GM12891 (cell line): ENCODE measurements at regions not wholly inside any gene's neighbourhood (a gene's known extent, or its start where the extent isn't known, plus 50 kb on each side); places are given as distances from the start of the nearest gene placed in this dataset.

Experiments
- PAX5 ChIP-seq: IDR thresholded peaks from 2 replicates; pipeline ENCODE4 v1.6.1; 2011; ENCODE audit warnings: low read length, moderate library complexity, mild to moderate bottlenecking; ENCODE audit not compliant: insufficient read depth, severe bottlenecking
- POLR2A ChIP-seq: IDR thresholded peaks from 2 replicates; pipeline ENCODE4 v1.6.1; 2011; ENCODE audit warnings: low read depth, low read length, control low read depth
- POLR2AphosphoS5 ChIP-seq: IDR thresholded peaks from 2 replicates; pipeline ENCODE4 v1.6.1; 2011; ENCODE audit warnings: low read depth, low read length, control low read depth
- POU2F2 ChIP-seq: IDR thresholded peaks from 2 replicates; pipeline ENCODE4 v1.6.1; 2011; ENCODE audit warnings: low read depth, mild to moderate bottlenecking, control low read depth, low read length, moderate library complexity
- SPI1 ChIP-seq: IDR thresholded peaks from 2 replicates; pipeline ENCODE4 v1.6.1; 2011; ENCODE audit warnings: low read depth, low read length, control low read depth
- TAF1 ChIP-seq: IDR thresholded peaks from 2 replicates; pipeline ENCODE4 v1.6.1; 2011; ENCODE audit warnings: low read depth, low read length, control low read depth

DNA sequence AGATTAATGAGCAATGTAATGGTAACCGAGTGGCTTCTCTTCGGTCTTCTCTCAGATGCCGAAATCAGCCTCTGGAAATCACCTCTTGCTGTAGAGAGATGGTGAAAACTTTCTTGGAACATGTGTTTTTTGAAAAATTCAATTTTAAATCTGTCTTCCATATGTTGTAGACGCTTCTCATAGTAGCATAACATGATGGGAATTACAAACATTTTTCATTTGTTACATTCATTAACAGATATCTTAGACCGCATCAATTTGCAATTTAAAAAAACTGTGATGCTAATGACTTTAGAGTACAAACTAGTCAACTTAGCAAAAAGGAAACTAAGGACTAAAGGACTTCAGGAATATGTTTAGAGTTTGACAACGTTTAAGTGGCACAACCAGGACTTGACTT lies 275.2 kb downstream of the ASXL3 start:
- TF ChIP-seq POLR2AphosphoS5 (no peak), POLR2A (no peak), TAF1 (no peak), POU2F2 (no peak), PAX5 (no peak), SPI1 (no peak)
